H1 (cell line): ENCODE measurements at regions not wholly inside any gene's neighbourhood (a gene's known extent, or its start where the extent isn't known, plus 50 kb on each side); places are given as distances from the start of the nearest gene placed in this dataset.

ENCODE experiments used
- CTCF ChIA-PET: fragments of 300-600 bp; sonication (Branson Sonifier 250); formaldehyde crosslinking; loops from one replicate; lab custom pipeline; 2021; ENCODE audit not compliant: partially characterized antibody; lab: Charles Lee
- POLR2A ChIA-PET: fragments of 300-600 bp; sonication (Branson Sonifier 250); formaldehyde crosslinking; loops from one replicate; lab custom pipeline; 2021; ENCODE audit warnings: inconsistent platforms; ENCODE audit not compliant: partially characterized antibody; lab: Charles Lee
- DNase-seq, 2 experiments: peaks; one replicate each; pipeline versions ENCODE4 v3.0.0 to v3.0.0-alpha.2; 2010 to 2022; ENCODE audit warnings: low spot score in 2 of 2, low read depth in 1 of 2, mixed read lengths in 1 of 2
- FAIRE-seq: peaks from 2 replicates; lab custom pipeline; 2011; peaks lifted over from hg19 to GRCh38; lab: Jason Lieb, UNC
- H2AFZ ChIP-seq: 2 replicates; pipeline ENCODE4 v1.8.1; 2012; ENCODE audit warnings: low read length, inconsistent platforms
- H2AK5ac ChIP-seq: 2 replicates; pipeline ENCODE4 v1.6.1; 2013; ENCODE audit warnings: low read depth, low read length
- H2BK120ac ChIP-seq: replicated peaks from 2 replicates; pipeline ENCODE3; 2013; ENCODE audit warnings: low read depth, low read length, inconsistent platforms
- H2BK12ac ChIP-seq: 2 replicates; pipeline ENCODE4 v1.6.1; 2013; ENCODE audit warnings: low read depth, low read length
- H2BK15ac ChIP-seq: 2 replicates; pipeline ENCODE4 v1.6.1; 2013; ENCODE audit warnings: low read length
- H2BK20ac ChIP-seq: 2 replicates; pipeline ENCODE4 v1.6.1; 2013; ENCODE audit warnings: low read length
- H2BK5ac ChIP-seq: 2 replicates; pipeline ENCODE4 v1.6.1; 2013; ENCODE audit warnings: low read depth, low read length
- H3K14ac ChIP-seq: 2 replicates; pipeline ENCODE4 v1.6.1; 2013; ENCODE audit warnings: inconsistent platforms; ENCODE audit not compliant: insufficient read length
- H3K18ac ChIP-seq: 2 replicates; pipeline ENCODE4 v1.6.1; 2013; ENCODE audit warnings: low read length; ENCODE audit errors: extremely low read depth
- H3K23ac ChIP-seq: 2 replicates; pipeline ENCODE4 v1.6.1; 2013; ENCODE audit warnings: inconsistent platforms; ENCODE audit not compliant: insufficient read length
- H3K23me2 ChIP-seq: 2 replicates; pipeline ENCODE4 v1.6.1; 2013; ENCODE audit warnings: low read depth, low read length
- H3K27ac ChIP-seq: 2 replicates; pipeline ENCODE4 v1.6.1; 2011; ENCODE audit warnings: low read depth, low read length, inconsistent platforms
- H3K27me3 ChIP-seq, 4 experiments: replicated peaks in 1 of 4; 1 replicate in 1 of 4; 2 replicates in 3 of 4; pipeline versions ENCODE4 v1.6.1 to v1.8.1; 2011 to 2013; ENCODE audit warnings: low read length in 3 of 4, mild to moderate bottlenecking in 3 of 4, inconsistent platforms in 2 of 4, mixed read lengths in 2 of 4, moderate library complexity in 1 of 4; ENCODE audit not compliant: control insufficient read depth in 3 of 4, insufficient read depth in 3 of 4; ENCODE audit errors: extremely low read depth in 1 of 4
- H3K36me3 ChIP-seq, 4 experiments: 2 replicates each; pipeline versions ENCODE4 v1.6.1 to v1.8.1; 2011 to 2013; ENCODE audit warnings: mild to moderate bottlenecking in 4 of 4, low read length in 3 of 4, moderate library complexity in 2 of 4, control low read depth in 1 of 4, inconsistent platforms in 1 of 4; ENCODE audit not compliant: insufficient read depth in 4 of 4, control insufficient read depth in 2 of 4
- H3K4ac ChIP-seq: replicated peaks from 2 replicates; pipeline ENCODE3; 2013; ENCODE audit warnings: low read length, low read depth, mixed read lengths, inconsistent platforms; ENCODE audit not compliant: insufficient read length
- H3K4me1 ChIP-seq, 4 experiments: replicated peaks in 1 of 4; 1 replicate in 1 of 4; 2 replicates in 3 of 4; pipeline versions ENCODE4 v1.6.1 to v1.8.1; 2011 to 2013; ENCODE audit warnings: low read length in 3 of 4, inconsistent platforms in 2 of 4, mixed read lengths in 1 of 4; ENCODE audit not compliant: insufficient read depth in 4 of 4, control insufficient read depth in 3 of 4
- H3K4me2 ChIP-seq, 2 experiments: 2 replicates each; pipeline versions ENCODE4 v1.6.1 to v1.8.1; 2011 to 2013; ENCODE audit warnings: low read depth in 2 of 2, low read length in 2 of 2, control low read depth in 1 of 2, inconsistent platforms in 1 of 2, mild to moderate bottlenecking in 1 of 2; ENCODE audit not compliant: insufficient read depth in 1 of 2
- H3K4me3 ChIP-seq, 4 experiments: fragments of 200-600, 300-600 bp in 1 of 4; sonication (generic), shearing (Covaris generic), sonication (Bioruptor Twin) in 1 of 4; 2 replicates each; pipeline versions ENCODE4 v1.5.1 to v1.8.1; 2011 to 2016; ENCODE audit warnings: low read length in 4 of 4, low read depth in 3 of 4, control low read depth in 2 of 4, inconsistent platforms in 2 of 4, mild to moderate bottlenecking in 2 of 4, mixed read lengths in 1 of 4, moderate library complexity in 1 of 4; ENCODE audit not compliant: insufficient read depth in 2 of 4; ENCODE audit errors: extremely low read depth in 1 of 4
- H3K56ac ChIP-seq: replicated peaks from 2 replicates; pipeline ENCODE3; 2013; ENCODE audit warnings: low read depth, mild to moderate bottlenecking, mixed read lengths, low read length, inconsistent platforms; ENCODE audit not compliant: insufficient read length
- H3K79me1 ChIP-seq: 2 replicates; pipeline ENCODE4 v1.6.1; 2013; ENCODE audit warnings: low read depth, low read length, control low read depth
- H3K79me2 ChIP-seq, 2 experiments: 2 replicates each; pipeline versions ENCODE4 v1.6.1 to v1.8.1; 2012 to 2013; ENCODE audit warnings: low read length in 2 of 2, mild to moderate bottlenecking in 2 of 2, inconsistent platforms in 1 of 2; ENCODE audit not compliant: insufficient read depth in 2 of 2, control insufficient read depth in 1 of 2
- H3K9ac ChIP-seq, 4 experiments: replicated peaks in 1 of 4; 1 replicate in 1 of 4; 2 replicates in 3 of 4; pipeline versions ENCODE4 v1.6.1 to v1.8.1; 2011 to 2013; ENCODE audit warnings: low read depth in 3 of 4, low read length in 3 of 4, control low read depth in 2 of 4, mild to moderate bottlenecking in 2 of 4, moderate library complexity in 2 of 4, inconsistent platforms in 1 of 4; ENCODE audit errors: extremely low read depth in 1 of 4
- H3K9me3 ChIP-seq, 2 experiments: 2 replicates each; pipeline versions ENCODE4 v1.6.1 to v1.8.1; 2012 to 2013; ENCODE audit warnings: mild to moderate bottlenecking in 2 of 2, moderate library complexity in 2 of 2, control low read depth in 1 of 2, inconsistent platforms in 1 of 2, low read depth in 1 of 2, low read length in 1 of 2, mixed read lengths in 1 of 2; ENCODE audit not compliant: insufficient read depth in 2 of 2
- H4K20me1 ChIP-seq, 2 experiments: replicated peaks in 1 of 2; 2 replicates each; pipeline versions ENCODE3 to v1.8.1; 2011 to 2013; ENCODE audit warnings: inconsistent platforms in 2 of 2, low read length in 2 of 2, mild to moderate bottlenecking in 1 of 2; ENCODE audit not compliant: insufficient read depth in 2 of 2, control insufficient read depth in 1 of 2
- H4K5ac ChIP-seq: 2 replicates; pipeline ENCODE4 v1.6.1; 2013; ENCODE audit warnings: low read length, low read depth, mixed read lengths, inconsistent platforms; ENCODE audit not compliant: insufficient read length
- H4K8ac ChIP-seq: 2 replicates; pipeline ENCODE4 v1.8.0; 2013; ENCODE audit warnings: mild to moderate bottlenecking, moderate library complexity, low read length, inconsistent platforms; ENCODE audit not compliant: insufficient read depth; ENCODE audit errors: extremely low read depth
- H4K91ac ChIP-seq: replicated peaks from 2 replicates; pipeline ENCODE3; 2013; ENCODE audit warnings: low read length, mixed read lengths, inconsistent platforms; ENCODE audit not compliant: insufficient read length
- ASH2L ChIP-seq: fragments of 200-600, 300-600 bp; sonication (generic); IDR thresholded peaks from one replicate; pipeline ENCODE4 v1.7.1; 2017; ENCODE audit warnings: low read length
- ATF2 ChIP-seq: IDR thresholded peaks from 2 replicates; pipeline ENCODE4 v1.6.1; 2012; ENCODE audit warnings: low read length, inconsistent platforms
- JUN ChIP-seq: IDR thresholded peaks from 2 replicates; pipeline ENCODE4 v1.6.1; 2011; ENCODE audit warnings: low read depth, mild to moderate bottlenecking, improper control_type of control experiment, low read length
- KDM1A ChIP-seq: fragments of 200-600, 300-600 bp; sonication (generic); IDR thresholded peaks from 2 replicates; pipeline ENCODE4 v1.7.1; 2016; ENCODE audit warnings: mild to moderate bottlenecking, low read length, borderline replicate concordance
- NRF1 ChIP-seq: IDR thresholded peaks from 2 replicates; pipeline ENCODE4 v1.6.1; 2011; ENCODE audit warnings: mild to moderate bottlenecking, low read depth, low read length, improper control_type of control experiment
- POU5F1 ChIP-seq: IDR thresholded peaks from 2 replicates; pipeline ENCODE4 v1.6.1; 2011; ENCODE audit warnings: low read depth, mild to moderate bottlenecking, low read length, moderate library complexity
- WGBS, 2 experiments: shearing (Covaris generic) in 1 of 2; methylation state at CpG; one replicate each; pipeline versions ENCODE4 v1.1.6 to v1.1.7; 2013 to 2015; ENCODE audit warnings: low lambda C conversion rate in 2 of 2, mixed read lengths in 2 of 2, inconsistent platforms in 1 of 2, low coverage in 1 of 2, missing lambda C conversion rate in 1 of 2; ENCODE audit not compliant: insufficient replicate concordance in 2 of 2, insufficient coverage in 1 of 2, insufficient read length in 1 of 2; ENCODE audit errors: extremely low coverage in 1 of 2, missing lambda C conversion rate in 1 of 2; 5-methylcytosine and 5-hydroxymethylcytosine counted together

- Histone ChIP-seq H2BK120ac (no peak overlapping the region), H3K14ac (no peak overlapping the region), H3K23ac (no peak overlapping the region), H2BK20ac (no peak overlapping the region), H3K79me2 (no peaks in the 10 kb centered on the region), H3K36me3 (no peaks in the 10 kb centered on the region), H3K4ac (no peak overlapping the region), H3K23me2 (no peaks in the 10 kb centered on the region; the same call in 1 of the 2 replicates), H2BK15ac (no peak overlapping the region), H3K9me3 (no peaks in the 10 kb centered on the region; a peak in 1 of 4 replicates), H2BK12ac (no peak overlapping the region), H4K20me1 (no peaks in the 10 kb centered on the region), H3K9ac (no peak overlapping the region), H3K79me1 (no peaks in the 10 kb centered on the region), H2AFZ (no peak overlapping the region), H3K56ac (no peak overlapping the region), H3K18ac (no peak overlapping the region), H2BK5ac (no peak overlapping the region), H4K8ac (no peak overlapping the region), H2AK5ac (no peak overlapping the region), H3K4me1 (no peaks in the 10 kb centered on the region), H4K91ac (no peak overlapping the region), H3K4me3 (no peak overlapping the region), H3K27ac (no peak overlapping the region), H3K4me2 (no peak overlapping the region), H4K5ac (no peak overlapping the region), H3K27me3 (no peaks in the 10 kb centered on the region)
- FAIRE-seq (no peak), DNase-seq (no peak)
- CTCF ChIA-PET: interaction anchor here (0.7 to 3.1 kb wide), 10 partner anchors 9 to 251 kb away, joined by 3 to 10 read pairs (median 3); no protein-coding TSS in a partner anchor
- POLR2A ChIA-PET: no interaction called here
- TF ChIP-seq ASH2L: no peak
- no peak for TF ChIP-seq KDM1A
- no peak for TF ChIP-seq ATF2
- TF ChIP-seq POU5F1: no peak
- no peak for TF ChIP-seq NRF1
- no peak for TF ChIP-seq JUN
- WGBS, 2 experiments: 85% methylated on average over 1 of the region's 1 CpG; no CpG with 5 or more reads in 1 of the 2 experiments
Observed at GRCh38 chr12:19894050-19894449, 454.8 kb downstream of the AEBP2 start.
